ENCODE measurements at regions not wholly inside any gene's neighbourhood (a gene's known extent, or its start where the extent isn't known, plus 50 kb on each side); places are given as distances from the start of the nearest gene placed in this dataset.

DNA sequence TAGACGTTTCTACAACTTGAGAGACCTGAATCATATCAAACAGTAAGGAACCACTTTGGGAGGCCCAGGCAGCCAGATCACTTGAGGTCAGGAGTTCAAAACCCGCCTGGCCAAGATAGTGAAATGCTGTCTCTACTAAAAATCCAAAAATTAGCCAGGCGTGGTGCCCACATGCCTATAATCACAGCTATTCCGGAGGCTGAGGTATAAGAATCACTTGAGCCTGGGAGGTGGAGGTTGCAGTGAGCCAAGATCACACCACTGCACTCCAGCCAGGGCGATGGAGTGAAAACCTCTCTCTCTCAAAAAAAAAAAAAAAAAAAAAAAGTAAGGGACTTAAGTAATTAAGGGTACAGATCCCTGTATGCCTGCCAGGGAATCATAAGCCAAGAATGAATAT is 103.4 kb upstream of the NUDT7 start:
- dilution Hi-C loops (cut with MboI; ENCODE audit: extremely low pct_ligation_motif_present, low sequenced_read_pairs) (no loop called here), intact Hi-C loops (cut with micrococcal nuclease) (loop anchor here (1.0 kb wide), 2 partner anchors 25 to 34 kb away; no protein-coding TSS in a partner anchor)
- FAIRE-seq (no peak), DNase-seq (ENCODE audit: low read depth, low spot score) (no peak)
- Histone ChIP-seq H2AFZ (ENCODE audit: low read depth, low read length) (no peak overlapping the region), H3K9me1 (replicated peaks; ENCODE audit: control insufficient read depth, extremely low read depth, insufficient read depth, low read length) (no peaks in the 10 kb centered on the region), H3K79me2 (ENCODE audit: control insufficient read depth, insufficient read depth, low read length) (no peaks in the 10 kb centered on the region), H3K4me1 (ENCODE audit: control insufficient read depth, extremely low read depth, insufficient read depth, low read length) (peaks cover 17% of the 10 kb centered on the region), H3K4me3 (replicated peaks in 1 of 3; ENCODE audit: insufficient read depth in 1 of 3, low read depth in 1 of 3, low read length in 3 of 3) (no peak overlapping the region), H3K9me3 (replicated peaks; ENCODE audit: control insufficient read depth, insufficient read depth, low read length) (no peaks in the 10 kb centered on the region), H3K9ac (replicated peaks; ENCODE audit: extremely low read depth, insufficient read depth, low read length) (no peak overlapping the region), H3K27me3 (ENCODE audit: control insufficient read depth in 2 of 2, insufficient read depth in 2 of 2, low read length in 2 of 2) (no peaks in the 10 kb centered on the region), H4K20me1 (replicated peaks; ENCODE audit: control insufficient read depth, extremely low read depth, insufficient read depth, low read length) (no peaks in the 10 kb centered on the region), H3K27ac (ENCODE audit: insufficient read depth, low read depth, low read length) (no peak overlapping the region), H3K36me3 (ENCODE audit: control insufficient read depth in 2 of 2, extremely low read depth in 1 of 2, insufficient read depth in 2 of 2, low read length in 2 of 2) (no peaks in the 10 kb centered on the region), H3K4me2 (ENCODE audit: insufficient read depth, low read length) (no peak overlapping the region)
- POLR2A ChIA-PET, result no interaction called here
- no TSS peak for BruUV-seq (replicated peaks)
- TF ChIP-seq, protein P1, sequence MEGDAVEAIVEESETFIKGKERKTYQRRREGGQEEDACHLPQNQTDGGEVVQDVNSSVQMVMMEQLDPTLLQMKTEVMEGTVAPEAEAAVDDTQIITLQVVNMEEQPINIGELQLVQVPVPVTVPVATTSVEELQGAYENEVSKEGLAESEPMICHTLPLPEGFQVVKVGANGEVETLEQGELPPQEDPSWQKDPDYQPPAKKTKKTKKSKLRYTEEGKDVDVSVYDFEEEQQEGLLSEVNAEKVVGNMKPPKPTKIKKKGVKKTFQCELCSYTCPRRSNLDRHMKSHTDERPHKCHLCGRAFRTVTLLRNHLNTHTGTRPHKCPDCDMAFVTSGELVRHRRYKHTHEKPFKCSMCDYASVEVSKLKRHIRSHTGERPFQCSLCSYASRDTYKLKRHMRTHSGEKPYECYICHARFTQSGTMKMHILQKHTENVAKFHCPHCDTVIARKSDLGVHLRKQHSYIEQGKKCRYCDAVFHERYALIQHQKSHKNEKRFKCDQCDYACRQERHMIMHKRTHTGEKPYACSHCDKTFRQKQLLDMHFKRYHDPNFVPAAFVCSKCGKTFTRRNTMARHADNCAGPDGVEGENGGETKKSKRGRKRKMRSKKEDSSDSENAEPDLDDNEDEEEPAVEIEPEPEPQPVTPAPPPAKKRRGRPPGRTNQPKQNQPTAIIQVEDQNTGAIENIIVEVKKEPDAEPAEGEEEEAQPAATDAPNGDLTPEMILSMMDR (IDR thresholded peaks at IDR 0.05; ENCODE audit: extremely low read depth in 1 of 2, insufficient read depth in 1 of 2, low read depth in 1 of 2, low read length in 2 of 2), result no peak
- TF ChIP-seq, protein P2, sequence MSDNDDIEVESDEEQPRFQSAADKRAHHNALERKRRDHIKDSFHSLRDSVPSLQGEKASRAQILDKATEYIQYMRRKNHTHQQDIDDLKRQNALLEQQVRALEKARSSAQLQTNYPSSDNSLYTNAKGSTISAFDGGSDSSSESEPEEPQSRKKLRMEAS (IDR thresholded peaks at IDR 0.05; ENCODE audit: insufficient read depth, insufficient read length), result no peak
- TF ChIP-seq FOS (IDR thresholded peaks at IDR 0.05; ENCODE audit: borderline replicate concordance, insufficient read depth, low read length) (no peak), MYC (IDR thresholded peaks at IDR 0.05; ENCODE audit: low read depth, low read length) (no peak), JUN (IDR thresholded peaks at IDR 0.05; ENCODE audit: borderline replicate concordance, insufficient read depth, insufficient read length, low read depth) (no peak), POLR2AphosphoS5 (IDR thresholded peaks at IDR 0.05; ENCODE audit: insufficient read depth, low read depth, low read length) (no peak), GATA2 (IDR thresholded peaks at IDR 0.05; ENCODE audit: insufficient read depth, insufficient read length, low read depth, low read length) (no peak), POLR2A (IDR thresholded peaks at IDR 0.05; ENCODE audit: low read depth, low read length) (no peak), EZH2 (IDR thresholded peaks at IDR 0.05; ENCODE audit: borderline replicate concordance, low read depth, low read length, severe bottlenecking) (no peak)
- CTCF ChIA-PET, result interaction anchor here (1.2 to 1.6 kb wide), 2 partner anchors 20 to 44 kb away, joined by 3 to 5 read pairs; no protein-coding TSS in a partner anchor

Measured in endothelial cell of umbilical vein (primary cell).